Neural crest cell (in vitro differentiated cells): ENCODE measurements at regions not wholly inside any gene's neighbourhood (a gene's known extent, or its start where the extent isn't known, plus 50 kb on each side); places are given as distances from the start of the nearest gene placed in this dataset.
A peak's percentile ranks its signal among the peaks of the same experiment; 100 is the strongest.

Experiments
- DNase-seq: peaks from one replicate; pipeline ENCODE4 v3.0.0; 2021; ENCODE audit warnings: low read depth, mixed read lengths, low spot score
- H3K27ac Mint-ChIP-seq: one replicate; pipeline ENCODE4 v1.8.0; 2021; ENCODE audit warnings: mild to moderate bottlenecking, mixed read lengths; ENCODE audit not compliant: unreplicated experiment
- H3K27me3 Mint-ChIP-seq: 2 replicates; pipeline ENCODE4 v1.8.0; 2021; ENCODE audit warnings: low read depth, mild to moderate bottlenecking, mixed read lengths
- H3K36me3 Mint-ChIP-seq: 2 replicates; pipeline ENCODE4 v1.8.0; 2021; ENCODE audit warnings: low read depth, mild to moderate bottlenecking, mixed read lengths
- H3K4me1 Mint-ChIP-seq: 2 replicates; pipeline ENCODE4 v1.8.0; 2021; ENCODE audit warnings: mixed read lengths
- H3K4me3 Mint-ChIP-seq: one replicate; pipeline ENCODE4 v1.8.0; 2021; ENCODE audit warnings: mild to moderate bottlenecking, mixed read lengths
- H3K9me3 Mint-ChIP-seq: 2 replicates; pipeline ENCODE4 v1.8.0; 2021; ENCODE audit warnings: mixed read lengths
- TF ChIP-seq, protein P1 (sequence below): fragments of 200-600 bp; sonication (generic); conservative IDR thresholded peaks from 2 replicates; pipeline ENCODE4 v1.5.0; 2021; ENCODE audit warnings: antibody characterized with exemption, mild to moderate bottlenecking

DNA sequence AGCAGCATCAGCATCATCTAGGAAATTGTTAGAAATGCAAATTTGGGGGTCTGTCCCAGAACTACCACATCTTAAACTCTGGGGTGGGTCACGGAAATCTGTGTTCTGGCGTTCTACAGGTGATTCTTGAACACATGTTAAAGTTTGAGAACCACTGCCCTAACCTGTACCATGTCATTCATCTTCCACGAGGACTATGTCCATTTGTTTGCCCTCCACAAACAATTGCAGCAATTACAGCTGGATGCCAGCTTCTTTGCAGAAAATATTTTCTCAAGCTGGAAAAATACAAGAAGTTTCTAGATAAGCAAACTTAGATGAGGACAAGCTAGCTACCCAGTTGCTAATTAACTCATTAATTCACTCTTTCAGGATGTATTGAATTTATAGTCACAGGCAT is 54.1 kb downstream of the MAFB start:
- TF ChIP-seq, protein P1, sequence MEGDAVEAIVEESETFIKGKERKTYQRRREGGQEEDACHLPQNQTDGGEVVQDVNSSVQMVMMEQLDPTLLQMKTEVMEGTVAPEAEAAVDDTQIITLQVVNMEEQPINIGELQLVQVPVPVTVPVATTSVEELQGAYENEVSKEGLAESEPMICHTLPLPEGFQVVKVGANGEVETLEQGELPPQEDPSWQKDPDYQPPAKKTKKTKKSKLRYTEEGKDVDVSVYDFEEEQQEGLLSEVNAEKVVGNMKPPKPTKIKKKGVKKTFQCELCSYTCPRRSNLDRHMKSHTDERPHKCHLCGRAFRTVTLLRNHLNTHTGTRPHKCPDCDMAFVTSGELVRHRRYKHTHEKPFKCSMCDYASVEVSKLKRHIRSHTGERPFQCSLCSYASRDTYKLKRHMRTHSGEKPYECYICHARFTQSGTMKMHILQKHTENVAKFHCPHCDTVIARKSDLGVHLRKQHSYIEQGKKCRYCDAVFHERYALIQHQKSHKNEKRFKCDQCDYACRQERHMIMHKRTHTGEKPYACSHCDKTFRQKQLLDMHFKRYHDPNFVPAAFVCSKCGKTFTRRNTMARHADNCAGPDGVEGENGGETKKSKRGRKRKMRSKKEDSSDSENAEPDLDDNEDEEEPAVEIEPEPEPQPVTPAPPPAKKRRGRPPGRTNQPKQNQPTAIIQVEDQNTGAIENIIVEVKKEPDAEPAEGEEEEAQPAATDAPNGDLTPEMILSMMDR = no peak
- H3K36me3 Mint-ChIP-seq = no peaks in the 10 kb centered on the region
- no peak for DNase-seq
- no peaks in the 10 kb centered on the region for H3K9me3 Mint-ChIP-seq
- H3K4me3 Mint-ChIP-seq = no peak overlapping the region
- no peak overlapping the region for H3K27ac Mint-ChIP-seq
- peaks cover 12% of the 10 kb centered on the region for H3K27me3 Mint-ChIP-seq
- H3K4me1 Mint-ChIP-seq = no peaks in the 10 kb centered on the region

DNA sequence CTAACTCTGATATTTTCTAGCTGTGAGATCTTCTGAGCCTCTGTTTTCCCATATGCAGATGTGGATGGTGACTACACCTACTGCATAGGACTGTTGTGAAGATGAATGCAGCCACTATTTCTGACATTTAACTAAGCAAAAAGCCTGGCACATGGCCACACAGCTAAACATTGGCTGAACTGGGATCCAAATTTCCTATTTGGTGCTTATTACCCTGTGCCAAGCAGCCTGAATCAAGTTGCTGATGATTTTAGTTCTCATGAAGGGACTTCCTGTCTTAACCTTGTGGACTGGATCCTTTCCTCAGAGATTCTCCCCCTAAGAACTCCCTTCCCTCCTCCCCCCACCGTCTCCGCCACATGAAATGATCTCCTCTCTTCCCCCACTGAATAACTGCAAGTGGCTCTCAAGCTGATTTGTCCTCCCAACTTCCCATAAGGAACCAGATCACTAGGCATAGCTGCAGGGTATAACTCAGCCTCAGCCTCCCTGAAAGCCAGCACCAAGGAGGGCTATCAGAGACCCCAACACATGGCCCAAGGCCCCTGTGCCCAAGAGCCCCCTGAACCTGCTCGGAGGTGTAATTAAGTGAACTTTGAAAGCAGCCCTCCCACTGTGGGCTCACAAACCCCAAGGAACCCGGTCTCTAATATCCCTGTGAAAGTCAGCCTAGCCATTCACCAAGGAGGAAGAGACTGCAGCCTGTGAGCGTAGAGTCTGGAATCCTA is 55.7 kb downstream of the MAFB start:
- Mint-ChIP-seq H3K4me3 (no peak overlapping the region), H3K27me3 (peaks cover 3% of the 10 kb centered on the region), H3K4me1 (no peaks in the 10 kb centered on the region), H3K27ac (peak overlapping the region; percentile 52), H3K9me3 (no peaks in the 10 kb centered on the region), H3K36me3 (no peaks in the 10 kb centered on the region)
- DNase-seq = no peak
- TF ChIP-seq, protein P1 = no peak

DNA sequence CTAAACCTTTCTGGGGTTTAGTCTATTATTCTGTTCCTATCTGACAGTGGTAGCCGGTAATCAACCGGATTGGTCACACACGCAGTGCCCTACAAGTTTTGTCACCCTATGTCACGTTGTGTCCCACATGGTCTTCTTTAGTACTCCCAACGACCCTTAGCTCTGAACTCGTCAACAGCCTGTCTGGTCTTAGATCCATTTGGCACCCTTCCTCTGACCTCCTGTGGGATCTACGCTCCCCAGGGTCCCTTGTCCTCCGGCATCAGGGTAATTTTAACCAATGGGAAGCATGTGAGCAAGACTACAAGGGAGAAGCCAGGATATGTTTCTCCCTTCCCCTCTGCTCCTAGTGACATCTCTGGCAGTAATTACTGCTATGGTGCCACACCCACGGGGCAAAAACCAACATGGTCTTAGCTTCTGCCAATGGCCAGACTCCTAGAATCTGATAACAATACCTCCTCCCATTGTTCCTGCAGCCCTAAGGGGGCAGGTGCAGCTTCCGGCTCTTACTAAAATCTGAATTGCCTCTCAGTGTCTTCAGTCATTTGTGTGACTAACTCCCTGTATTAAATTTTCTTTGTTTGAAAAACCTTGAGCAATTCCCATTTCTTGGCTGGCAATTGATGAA is 56.6 kb downstream of the MAFB start:
- TF ChIP-seq, protein P1 = no peak
- Mint-ChIP-seq H3K27me3 (peaks cover 2% of the 10 kb centered on the region), H3K4me3 (no peak overlapping the region), H3K9me3 (no peaks in the 10 kb centered on the region), H3K27ac (no peak overlapping the region), H3K4me1 (no peaks in the 10 kb centered on the region), H3K36me3 (no peaks in the 10 kb centered on the region)
- no peak for DNase-seq

DNA sequence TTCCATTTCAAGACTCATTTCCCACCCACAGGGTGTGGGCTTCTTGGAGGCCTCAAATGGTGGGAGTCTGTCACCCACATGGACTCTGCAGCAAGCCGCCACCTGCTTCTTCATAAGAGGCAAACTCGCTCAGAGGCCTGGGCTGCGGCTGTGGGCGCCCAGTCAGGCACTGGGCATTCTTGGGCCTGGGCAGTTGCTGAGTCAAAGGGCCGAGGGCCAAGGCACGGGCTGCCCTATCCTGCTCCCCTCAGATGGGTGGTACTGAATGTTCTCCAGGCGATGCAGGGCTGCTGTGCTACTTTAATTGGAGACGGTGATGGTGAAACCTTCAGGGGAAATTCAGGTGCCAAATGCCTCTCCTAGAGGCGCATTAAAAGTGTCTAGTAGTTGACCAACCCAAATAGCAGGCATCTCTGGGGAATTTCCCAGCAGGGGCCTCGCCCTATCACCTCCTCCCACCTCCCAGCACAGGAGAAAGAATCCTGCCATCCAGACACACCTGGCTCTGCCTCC is 57.9 kb downstream of the MAFB start:
- Mint-ChIP-seq H3K4me1 (no peaks in the 10 kb centered on the region), H3K36me3 (peaks cover 2% of the 10 kb centered on the region), H3K9me3 (peaks cover under 1% of the 10 kb centered on the region), H3K4me3 (no peak overlapping the region), H3K27me3 (peaks cover 2% of the 10 kb centered on the region), H3K27ac (no peak overlapping the region)
- no peak for DNase-seq
- TF ChIP-seq, protein P1 = no peak

DNA sequence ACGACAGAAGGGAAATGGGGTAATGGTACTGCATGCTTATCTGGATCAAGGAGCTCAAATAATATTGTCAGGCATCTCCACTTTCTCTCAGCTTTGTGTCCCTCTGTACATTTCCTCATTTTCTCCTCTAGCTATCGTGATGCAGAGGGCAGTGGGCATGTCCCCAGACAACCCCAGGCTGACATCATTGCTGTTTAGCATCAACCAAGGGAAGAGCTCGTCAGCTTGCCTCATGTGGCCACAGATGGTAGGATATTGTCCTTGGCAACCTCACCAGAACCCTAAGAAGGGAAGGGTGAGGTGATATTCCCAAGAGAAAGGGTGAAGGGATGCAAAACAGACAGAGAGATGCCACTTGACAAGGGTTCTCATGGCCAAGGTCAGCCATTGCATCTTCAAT is 58.3 kb downstream of the MAFB start:
- H3K27ac Mint-ChIP-seq = no peak overlapping the region
- no peaks in the 10 kb centered on the region for H3K4me1 Mint-ChIP-seq
- TF ChIP-seq, protein P1 = no peak
- H3K9me3 Mint-ChIP-seq = peaks cover 3% of the 10 kb centered on the region
- DNase-seq = no peak
- no peak overlapping the region for H3K4me3 Mint-ChIP-seq
- peaks cover 2% of the 10 kb centered on the region for H3K36me3 Mint-ChIP-seq
- peaks cover 2% of the 10 kb centered on the region for H3K27me3 Mint-ChIP-seq
